ENCODE measurements at regions not wholly inside any gene's neighbourhood (a gene's known extent, or its start where the extent isn't known, plus 50 kb on each side); places are given as distances from the start of the nearest gene placed in this dataset.

DNA sequence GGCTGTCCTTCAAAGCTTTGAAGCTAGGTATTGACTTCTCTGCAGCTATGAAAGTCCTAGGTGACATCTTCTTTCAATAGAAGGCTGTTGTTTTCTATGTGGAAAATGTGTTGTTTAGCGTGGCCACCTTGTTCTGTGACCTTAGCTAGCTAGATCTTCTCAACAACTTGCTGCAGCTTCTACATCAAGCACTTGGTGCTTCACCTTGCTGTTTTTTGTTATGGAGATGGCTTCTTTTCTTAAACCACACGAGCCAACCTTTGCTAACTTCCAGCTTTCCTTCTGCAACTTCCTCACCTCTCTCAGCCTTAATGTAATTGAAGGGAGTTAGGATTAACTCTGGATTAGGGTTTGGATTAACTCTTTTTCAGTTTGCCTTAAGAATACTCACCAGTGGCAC lies 128.6 kb upstream of the MMS22L start:
- TF ChIP-seq, protein P1, sequence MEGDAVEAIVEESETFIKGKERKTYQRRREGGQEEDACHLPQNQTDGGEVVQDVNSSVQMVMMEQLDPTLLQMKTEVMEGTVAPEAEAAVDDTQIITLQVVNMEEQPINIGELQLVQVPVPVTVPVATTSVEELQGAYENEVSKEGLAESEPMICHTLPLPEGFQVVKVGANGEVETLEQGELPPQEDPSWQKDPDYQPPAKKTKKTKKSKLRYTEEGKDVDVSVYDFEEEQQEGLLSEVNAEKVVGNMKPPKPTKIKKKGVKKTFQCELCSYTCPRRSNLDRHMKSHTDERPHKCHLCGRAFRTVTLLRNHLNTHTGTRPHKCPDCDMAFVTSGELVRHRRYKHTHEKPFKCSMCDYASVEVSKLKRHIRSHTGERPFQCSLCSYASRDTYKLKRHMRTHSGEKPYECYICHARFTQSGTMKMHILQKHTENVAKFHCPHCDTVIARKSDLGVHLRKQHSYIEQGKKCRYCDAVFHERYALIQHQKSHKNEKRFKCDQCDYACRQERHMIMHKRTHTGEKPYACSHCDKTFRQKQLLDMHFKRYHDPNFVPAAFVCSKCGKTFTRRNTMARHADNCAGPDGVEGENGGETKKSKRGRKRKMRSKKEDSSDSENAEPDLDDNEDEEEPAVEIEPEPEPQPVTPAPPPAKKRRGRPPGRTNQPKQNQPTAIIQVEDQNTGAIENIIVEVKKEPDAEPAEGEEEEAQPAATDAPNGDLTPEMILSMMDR (conservative IDR thresholded peaks at IDR 0.05; ENCODE audit: low read length), result no peak
- TF ChIP-seq EZH2phosphoT487 (IDR thresholded peaks at IDR 0.05; ENCODE audit: borderline replicate concordance), result no peak
